Fibroblast of skin of right quadriceps (primary cell): ENCODE measurements at regions not wholly inside any gene's neighbourhood (a gene's known extent, or its start where the extent isn't known, plus 50 kb on each side); places are given as distances from the start of the nearest gene placed in this dataset.
"Not testable (repeated sequence)": the region's sequence is repeated elsewhere in the genome, so short reads cannot be mapped to it uniquely, and the experiment has no call there.

ENCODE experiments used
- DNase-seq: peaks from one replicate; pipeline ENCODE4 v3.0.0-alpha.2; 2013

- peak; percentile 23 for DNase-seq
These were observed 85.4 kb upstream of the OLIG2 start for GRCh38 chr21:32940079-32941014.

GRCh38 chr21:32941263-32941662 is 84.5 kb upstream of the OLIG2 start:
- no peak for DNase-seq

- DNase-seq, result no peak
These were observed 79.1 kb upstream of the OLIG2 start for GRCh38 chr21:32946654-32947053.

- DNase-seq, result no peak
These were observed 78.0 kb upstream of the OLIG2 start for GRCh38 chr21:32947736-32948135.

GRCh38 chr21:32949701-32950100 is 76.0 kb upstream of the OLIG2 start:
- no peak for DNase-seq

GRCh38 chr21:32951041-32951440 is 74.7 kb upstream of the OLIG2 start:
- DNase-seq, result no peak

GRCh38 chr21:32954353-32954752 is 71.4 kb upstream of the OLIG2 start:
- DNase-seq, result no peak

- DNase-seq, result no peak
These were observed 70.2 kb upstream of the OLIG2 start for GRCh38 chr21:32955311-32956060.

GRCh38 chr21:32956061-32956656 is 69.6 kb upstream of the OLIG2 start:
- no peak for DNase-seq

- no peak for DNase-seq
These were observed 68.2 kb upstream of the OLIG2 start for GRCh38 chr21:32957545-32957944.

GRCh38 chr21:32958288-32959002 is 67.3 kb upstream of the OLIG2 start:
- DNase-seq, result no peak

GRCh38 chr21:32962268-32962667 is 63.5 kb upstream of the OLIG2 start:
- no peak for DNase-seq

GRCh38 chr21:32965129-32965680 is 60.5 kb upstream of the OLIG2 start:
- DNase-seq, result no peak

- no peak for DNase-seq
These were observed 59.6 kb upstream of the OLIG2 start for GRCh38 chr21:32966120-32966519.

- not testable (repeated sequence) for DNase-seq
These were observed 57.6 kb upstream of the OLIG2 start for GRCh38 chr21:32968103-32968502.

- no peak for DNase-seq
These were observed 51.1 kb upstream of the OLIG2 start for GRCh38 chr21:32974653-32975052.

- no peak for DNase-seq
These were observed 49.8 kb upstream of the OLIG2 start for GRCh38 chr21:32975811-32976431.
